GM12878 (cell line): ENCODE measurements at regions not wholly inside any gene's neighbourhood (a gene's known extent, or its start where the extent isn't known, plus 50 kb on each side); places are given as distances from the start of the nearest gene placed in this dataset.

ENCODE experiments used
- ATAC-seq: fragments of 200-7000 bp; cut with Tn5 transposase; 3 replicates; pipeline ENCODE4 v1.9.1; 2020; ENCODE audit warnings: mild to moderate bottlenecking, moderate library complexity
- BruUV-seq: library from RNA; stranded (reverse); fragments of 400-500 nt; replicated peaks from 2 replicates; lab custom pipeline; 2021; lab: Mats Ljungman, UMichigan
- CTCF ChIA-PET: fragments of 300-600 bp; sonication (Branson Sonifier 250); formaldehyde crosslinking; extraction: SDS; loops from one replicate; lab custom pipeline; 2021; ENCODE audit warnings: inconsistent platforms; lab: Yijun Ruan, JAX
- POLR2A ChIA-PET: fragments of 350-600 bp; formaldehyde crosslinking; extraction: SDS; loops from one replicate; lab custom pipeline; 2021; ENCODE audit warnings: inconsistent platforms; lab: Charles Lee
- RAD21 ChIA-PET: fragments of 300-600 bp; sonication (Branson Sonifier 250); formaldehyde crosslinking; loops from one replicate; lab custom pipeline; 2023; ENCODE audit warnings: antibody characterized with exemption; ENCODE audit not compliant: unreplicated experiment; lab: Charles Lee
- SMC1A ChIA-PET: fragments of 300-600 bp; sonication (Branson Sonifier 250); formaldehyde crosslinking; loops from one replicate; lab custom pipeline; 2023; ENCODE audit not compliant: unreplicated experiment, uncharacterized antibody; lab: Charles Lee
- DNase-seq: peaks from one replicate; pipeline ENCODE4 v3.0.0-alpha.2; 2011; ENCODE audit warnings: low read depth, low spot score
- FAIRE-seq: peaks from 3 replicates; lab custom pipeline; 2011; peaks lifted over from hg19 to GRCh38; lab: Jason Lieb, UNC
- H2AFZ ChIP-seq: 2 replicates; pipeline ENCODE4 v1.6.0; 2011; ENCODE audit warnings: low read depth, low read length, control low read depth; ENCODE audit not compliant: control insufficient read depth
- H3K27ac ChIP-seq: 2 replicates; pipeline ENCODE4 v1.5.1; 2011; ENCODE audit warnings: control low read depth; ENCODE audit not compliant: control insufficient read depth, insufficient read depth
- H3K27me3 ChIP-seq, 2 experiments: replicated peaks in 1 of 2; 2 replicates each; pipeline versions ENCODE4 v1.6.0 to v1.6.1; 2011; ENCODE audit warnings: low read length in 1 of 2; ENCODE audit not compliant: control insufficient read depth in 2 of 2, insufficient read depth in 2 of 2
- H3K36me3 ChIP-seq, 2 experiments: 2 replicates each; pipeline ENCODE4 v1.5.1; 2011; ENCODE audit warnings: low read length in 1 of 2; ENCODE audit not compliant: control insufficient read depth in 2 of 2, insufficient read depth in 2 of 2
- H3K4me1 ChIP-seq: 2 replicates; pipeline ENCODE4 v1.6.1; 2011; ENCODE audit warnings: mild to moderate bottlenecking, low read length, moderate library complexity, mixed read lengths; ENCODE audit not compliant: control insufficient read depth, insufficient read depth
- H3K4me2 ChIP-seq: 2 replicates; pipeline ENCODE4 v1.6.0; 2011; ENCODE audit warnings: control low read depth; ENCODE audit not compliant: control insufficient read depth, insufficient read depth
- H3K4me3 ChIP-seq: fragments of 200-600 bp; sonication (generic); 2 replicates; pipeline ENCODE4 v1.5.1; 2016
- H3K79me2 ChIP-seq: 2 replicates; pipeline ENCODE4 v1.6.0; 2011; ENCODE audit warnings: low read length; ENCODE audit not compliant: control insufficient read depth, insufficient read depth
- H3K9ac ChIP-seq: 2 replicates; pipeline ENCODE4 v1.8.0; 2011; ENCODE audit warnings: low read length, control low read depth, mixed read lengths; ENCODE audit not compliant: control insufficient read depth, insufficient read depth
- H3K9me3 ChIP-seq: replicated peaks from 3 replicates; pipeline ENCODE4 v1.5.1; 2011; ENCODE audit warnings: mild to moderate bottlenecking, low read length; ENCODE audit not compliant: control insufficient read depth, insufficient read depth
- H4K20me1 ChIP-seq: 2 replicates; pipeline ENCODE4 v1.6.0; 2011; ENCODE audit not compliant: control insufficient read depth, insufficient read depth
- BCL11A ChIP-seq: IDR thresholded peaks from 2 replicates; pipeline ENCODE4 v1.6.1; 2011; ENCODE audit warnings: low read depth, low read length
- EP300 ChIP-seq, 2 experiments: fragments of 150-350 bp in 1 of 2; IDR thresholded peaks; 2 replicates each; pipeline ENCODE4 v1.6.1; 2011 to 2012; ENCODE audit warnings: low read depth in 2 of 2, low read length in 2 of 2, borderline replicate concordance in 1 of 2, improper control_type of control experiment in 1 of 2, inconsistent platforms in 1 of 2; ENCODE audit not compliant: control insufficient read depth in 1 of 2
- GABPA ChIP-seq: IDR thresholded peaks from 2 replicates; pipeline ENCODE4 v1.6.1; 2014; ENCODE audit warnings: antibody characterized with exemption, low read depth, mild to moderate bottlenecking, inconsistent platforms
- JUND ChIP-seq: IDR thresholded peaks from 2 replicates; pipeline ENCODE4 v1.6.1; 2012; ENCODE audit warnings: low read depth, mild to moderate bottlenecking, low read length, improper control_type of control experiment, moderate library complexity
- MXI1 ChIP-seq: fragments of 150-350 bp; IDR thresholded peaks from 2 replicates; pipeline ENCODE4 v1.6.1; 2011; ENCODE audit warnings: low read depth, mild to moderate bottlenecking, inconsistent platforms, low read length, improper control_type of control experiment
- NFIC ChIP-seq: IDR thresholded peaks from 2 replicates; pipeline ENCODE4 v1.6.1; 2012; ENCODE audit warnings: low read depth, mild to moderate bottlenecking, inconsistent platforms, low read length, moderate library complexity
- SMAD5 ChIP-seq: IDR thresholded peaks from 2 replicates; pipeline ENCODE4 v1.6.1; 2016; ENCODE audit warnings: antibody characterized with exemption, low read depth
- SRF ChIP-seq, 2 experiments: IDR thresholded peaks; 2 replicates each; pipeline ENCODE4 v1.6.1; 2011; ENCODE audit warnings: low read depth in 2 of 2, low read length in 2 of 2, mild to moderate bottlenecking in 1 of 2, moderate library complexity in 1 of 2
- WRNIP1 ChIP-seq: IDR thresholded peaks from 2 replicates; pipeline ENCODE4 v1.6.1; 2011; ENCODE audit warnings: low read depth, low read length, improper control_type of control experiment, borderline replicate concordance
- YBX1 ChIP-seq: fragments of 450-650 bp; IDR thresholded peaks from 2 replicates; pipeline ENCODE4 v1.6.1; 2016; ENCODE audit warnings: antibody characterized with exemption
- ZNF207 ChIP-seq: fragments of 450-650 bp; IDR thresholded peaks from 2 replicates; pipeline ENCODE4 v1.6.1; 2014; ENCODE audit warnings: antibody characterized with exemption, mild to moderate bottlenecking, borderline replicate concordance
- ZNF622 ChIP-seq: fragments of 450-650 bp; IDR thresholded peaks from 2 replicates; pipeline ENCODE4 v1.6.1; 2017; ENCODE audit warnings: mild to moderate bottlenecking, inconsistent platforms
- WGBS: methylation state at CpG from one replicate; pipeline ENCODE4 v1.1.6; 2016; ENCODE audit warnings: low lambda C conversion rate; ENCODE audit not compliant: insufficient replicate concordance, insufficient coverage; ENCODE audit errors: missing lambda C conversion rate; 5-methylcytosine and 5-hydroxymethylcytosine counted together
- in situ Hi-C: fragments of 300-500 bp; cut with MboI; formaldehyde crosslinking; loops from 9 replicates; pipeline ENCODE4 v1.14.3; 2018; ENCODE audit warnings: mixed read lengths
- intact Hi-C: fragments of 100-400 bp; cut with micrococcal nuclease; formaldehyde crosslinking; loops from one replicate; pipeline ENCODE4 v1.14.2; 2022; ENCODE audit not compliant: unreplicated experiment
- TF ChIP-seq, protein P1 (sequence below): fragments of 450-650 bp; IDR thresholded peaks from 2 replicates; pipeline ENCODE4 v1.6.1; 2018; ENCODE audit warnings: mild to moderate bottlenecking, low read depth, moderate library complexity; ENCODE audit not compliant: partially characterized antibody
- TF ChIP-seq, protein P2 (sequence below): fragments of 450-650 bp; IDR thresholded peaks from 2 replicates; pipeline ENCODE4 v1.6.1; 2016; ENCODE audit warnings: mild to moderate bottlenecking
- TF ChIP-seq, protein P3 (sequence below): IDR thresholded peaks from 2 replicates; pipeline ENCODE4 v1.6.1; 2012; ENCODE audit warnings: low read depth, low read length, improper control_type of control experiment
- TF ChIP-seq, protein P4 (sequence below): fragments of 450-650 bp; IDR thresholded peaks from 2 replicates; pipeline ENCODE4 v1.6.1; 2017; ENCODE audit warnings: mild to moderate bottlenecking, low read depth, inconsistent platforms; ENCODE audit not compliant: poor library complexity, severe bottlenecking

DNA sequence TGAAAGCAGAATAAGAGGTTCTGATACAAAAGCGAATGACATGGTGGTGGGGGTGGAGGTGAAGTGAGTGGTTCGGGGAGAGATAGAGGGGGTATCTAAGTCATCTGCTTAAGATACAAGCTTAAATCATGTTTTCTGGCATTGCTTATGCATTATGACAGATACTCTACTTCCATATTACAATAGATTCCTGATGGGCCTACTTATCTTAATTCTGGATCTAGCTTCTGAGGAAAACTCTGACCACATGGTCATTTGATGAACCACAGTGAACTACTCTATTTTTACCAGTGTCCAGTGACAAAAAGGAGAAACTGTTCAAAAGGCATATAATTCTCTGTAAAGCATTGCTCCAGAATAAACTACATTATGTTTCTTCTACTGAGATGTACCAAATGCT, 673.7 kb upstream of the CCDC54 start:
- no peak for ATAC-seq
- WGBS, result 29% methylated on average over 2 of the region's 2 CpGs
- H2AFZ ChIP-seq, result no peak overlapping the region
- H3K4me3 ChIP-seq, result no peak overlapping the region
- H3K9me3 ChIP-seq, result no peaks in the 10 kb centered on the region
- no peak overlapping the region for H3K27ac ChIP-seq
- no peak for DNase-seq
- no peak overlapping the region for H3K4me2 ChIP-seq
- no peaks in the 10 kb centered on the region; a peak in 1 of 4 replicates for H3K27me3 ChIP-seq
- TF ChIP-seq ZNF207 (no peak), WRNIP1 (no peak), SRF (IDR thresholded peaks at IDR 0.05; ENCODE audit: low read depth in 2 of 2, low read length in 2 of 2) (no peak), ZNF622 (no peak), JUND (no peak), MXI1 (no peak), BCL11A (no peak), YBX1 (no peak), EP300 (IDR thresholded peaks at IDR 0.05; ENCODE audit: borderline replicate concordance in 1 of 2, control insufficient read depth in 1 of 2, low read depth in 2 of 2, low read length in 2 of 2) (no peak), NFIC (no peak), SMAD5 (no peak), GABPA (no peak)
- TF ChIP-seq, protein P1, sequence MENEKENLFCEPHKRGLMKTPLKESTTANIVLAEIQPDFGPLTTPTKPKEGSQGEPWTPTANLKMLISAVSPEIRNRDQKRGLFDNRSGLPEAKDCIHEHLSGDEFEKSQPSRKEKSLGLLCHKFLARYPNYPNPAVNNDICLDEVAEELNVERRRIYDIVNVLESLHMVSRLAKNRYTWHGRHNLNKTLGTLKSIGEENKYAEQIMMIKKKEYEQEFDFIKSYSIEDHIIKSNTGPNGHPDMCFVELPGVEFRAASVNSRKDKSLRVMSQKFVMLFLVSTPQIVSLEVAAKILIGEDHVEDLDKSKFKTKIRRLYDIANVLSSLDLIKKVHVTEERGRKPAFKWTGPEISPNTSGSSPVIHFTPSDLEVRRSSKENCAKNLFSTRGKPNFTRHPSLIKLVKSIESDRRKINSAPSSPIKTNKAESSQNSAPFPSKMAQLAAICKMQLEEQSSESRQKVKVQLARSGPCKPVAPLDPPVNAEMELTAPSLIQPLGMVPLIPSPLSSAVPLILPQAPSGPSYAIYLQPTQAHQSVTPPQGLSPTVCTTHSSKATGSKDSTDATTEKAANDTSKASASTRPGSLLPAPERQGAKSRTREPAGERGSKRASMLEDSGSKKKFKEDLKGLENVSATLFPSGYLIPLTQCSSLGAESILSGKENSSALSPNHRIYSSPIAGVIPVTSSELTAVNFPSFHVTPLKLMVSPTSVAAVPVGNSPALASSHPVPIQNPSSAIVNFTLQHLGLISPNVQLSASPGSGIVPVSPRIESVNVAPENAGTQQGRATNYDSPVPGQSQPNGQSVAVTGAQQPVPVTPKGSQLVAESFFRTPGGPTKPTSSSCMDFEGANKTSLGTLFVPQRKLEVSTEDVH, result no peak
- TF ChIP-seq, protein P2, sequence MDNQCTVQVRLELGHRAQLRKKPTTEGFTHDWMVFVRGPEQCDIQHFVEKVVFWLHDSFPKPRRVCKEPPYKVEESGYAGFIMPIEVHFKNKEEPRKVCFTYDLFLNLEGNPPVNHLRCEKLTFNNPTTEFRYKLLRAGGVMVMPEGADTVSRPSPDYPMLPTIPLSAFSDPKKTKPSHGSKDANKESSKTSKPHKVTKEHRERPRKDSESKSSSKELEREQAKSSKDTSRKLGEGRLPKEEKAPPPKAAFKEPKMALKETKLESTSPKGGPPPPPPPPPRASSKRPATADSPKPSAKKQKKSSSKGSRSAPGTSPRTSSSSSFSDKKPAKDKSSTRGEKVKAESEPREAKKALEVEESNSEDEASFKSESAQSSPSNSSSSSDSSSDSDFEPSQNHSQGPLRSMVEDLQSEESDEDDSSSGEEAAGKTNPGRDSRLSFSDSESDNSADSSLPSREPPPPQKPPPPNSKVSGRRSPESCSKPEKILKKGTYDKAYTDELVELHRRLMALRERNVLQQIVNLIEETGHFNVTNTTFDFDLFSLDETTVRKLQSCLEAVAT, result no peak
- TF ChIP-seq, protein P3, sequence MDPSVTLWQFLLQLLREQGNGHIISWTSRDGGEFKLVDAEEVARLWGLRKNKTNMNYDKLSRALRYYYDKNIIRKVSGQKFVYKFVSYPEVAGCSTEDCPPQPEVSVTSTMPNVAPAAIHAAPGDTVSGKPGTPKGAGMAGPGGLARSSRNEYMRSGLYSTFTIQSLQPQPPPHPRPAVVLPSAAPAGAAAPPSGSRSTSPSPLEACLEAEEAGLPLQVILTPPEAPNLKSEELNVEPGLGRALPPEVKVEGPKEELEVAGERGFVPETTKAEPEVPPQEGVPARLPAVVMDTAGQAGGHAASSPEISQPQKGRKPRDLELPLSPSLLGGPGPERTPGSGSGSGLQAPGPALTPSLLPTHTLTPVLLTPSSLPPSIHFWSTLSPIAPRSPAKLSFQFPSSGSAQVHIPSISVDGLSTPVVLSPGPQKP, result no peak
- TF ChIP-seq, protein P4, sequence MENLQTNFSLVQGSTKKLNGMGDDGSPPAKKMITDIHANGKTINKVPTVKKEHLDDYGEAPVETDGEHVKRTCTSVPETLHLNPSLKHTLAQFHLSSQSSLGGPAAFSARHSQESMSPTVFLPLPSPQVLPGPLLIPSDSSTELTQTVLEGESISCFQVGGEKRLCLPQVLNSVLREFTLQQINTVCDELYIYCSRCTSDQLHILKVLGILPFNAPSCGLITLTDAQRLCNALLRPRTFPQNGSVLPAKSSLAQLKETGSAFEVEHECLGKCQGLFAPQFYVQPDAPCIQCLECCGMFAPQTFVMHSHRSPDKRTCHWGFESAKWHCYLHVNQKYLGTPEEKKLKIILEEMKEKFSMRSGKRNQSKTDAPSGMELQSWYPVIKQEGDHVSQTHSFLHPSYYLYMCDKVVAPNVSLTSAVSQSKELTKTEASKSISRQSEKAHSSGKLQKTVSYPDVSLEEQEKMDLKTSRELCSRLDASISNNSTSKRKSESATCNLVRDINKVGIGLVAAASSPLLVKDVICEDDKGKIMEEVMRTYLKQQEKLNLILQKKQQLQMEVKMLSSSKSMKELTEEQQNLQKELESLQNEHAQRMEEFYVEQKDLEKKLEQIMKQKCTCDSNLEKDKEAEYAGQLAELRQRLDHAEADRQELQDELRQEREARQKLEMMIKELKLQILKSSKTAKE, result no peak
- H3K9ac ChIP-seq, result no peak overlapping the region
- ChIA-PET POLR2A (no interaction called here), SMC1A (interaction anchor here (1.4 kb wide), 1 partner anchor 21 kb away, joined by 3 read pairs; no protein-coding TSS in a partner anchor), RAD21 (no interaction called here), CTCF (no interaction called here)
- no peaks in the 10 kb centered on the region for H3K36me3 ChIP-seq
- H3K4me1 ChIP-seq, result no peaks in the 10 kb centered on the region
- FAIRE-seq, result no peak
- in situ Hi-C loops (no loop called here), intact Hi-C loops (no loop called here)
- no peaks in the 10 kb centered on the region for H3K79me2 ChIP-seq
- BruUV-seq, result no TSS peak
- no peaks in the 10 kb centered on the region for H4K20me1 ChIP-seq
